ENCODE measurements at regions not wholly inside any gene's neighbourhood (a gene's known extent, or its start where the extent isn't known, plus 50 kb on each side); places are given as distances from the start of the nearest gene placed in this dataset.

- ChIA-PET POLR2A (no interaction called here), CTCF (no interaction called here)
- H3K4me3 ChIP-seq (ENCODE audit: low read depth, low read length): no peak overlapping the region
- DNase-seq (ENCODE audit: low read depth, low spot score): no peak
- TF ChIP-seq CTCF (IDR thresholded peaks at IDR 0.05; ENCODE audit: insufficient read depth, low read length, missing control alignments): no peak
Observed at GRCh38 chr2:239544918-239545465, 144.2 kb upstream of the HDAC4 start.

- TF ChIP-seq CTCF (IDR thresholded peaks at IDR 0.05; ENCODE audit: insufficient read depth, low read length, missing control alignments): no peak
- ChIA-PET CTCF (no interaction called here), POLR2A (no interaction called here)
- peak; percentile 7 for DNase-seq (ENCODE audit: low read depth, low spot score)
- no peak overlapping the region for H3K4me3 ChIP-seq (ENCODE audit: low read depth, low read length)
Observed at GRCh38 chr2:239544143-239544917, 143.5 kb upstream of the HDAC4 start.

- TF ChIP-seq CTCF (IDR thresholded peaks at IDR 0.05; ENCODE audit: insufficient read depth, low read length, missing control alignments): no peak
- ChIA-PET CTCF (no interaction called here), POLR2A (no interaction called here)
- DNase-seq (ENCODE audit: low read depth, low spot score): no peak
- H3K4me3 ChIP-seq (ENCODE audit: low read depth, low read length): no peak overlapping the region
Observed at GRCh38 chr2:239543702-239544101, 142.9 kb upstream of the HDAC4 start.

GRCh38 chr2:239540174-239540573 is 139.4 kb upstream of the HDAC4 start:
- DNase-seq (ENCODE audit: low read depth, low spot score): no peak
- ChIA-PET POLR2A (no interaction called here), CTCF (no interaction called here)
- H3K4me3 ChIP-seq (ENCODE audit: low read depth, low read length): no peak overlapping the region
- no peak for TF ChIP-seq CTCF (IDR thresholded peaks at IDR 0.05; ENCODE audit: insufficient read depth, low read length, missing control alignments)

- no peak for DNase-seq (ENCODE audit: low read depth, low spot score)
- ChIA-PET POLR2A (no interaction called here), CTCF (interaction anchor here (0.5 kb wide), 1 partner anchor 818 kb away, joined by 3 read pairs; no protein-coding TSS in a partner anchor)
Observed at GRCh38 chr2:239539776-239540100, 138.9 kb upstream of the HDAC4 start.

More at GRCh38 chr2:239539776-239540100, 138.9 kb upstream of the HDAC4 start:
- TF ChIP-seq CTCF (IDR thresholded peaks at IDR 0.05; ENCODE audit: insufficient read depth, low read length, missing control alignments): no peak
- H3K4me3 ChIP-seq (ENCODE audit: low read depth, low read length): no peak overlapping the region
